Pancreas (tissue), 10 donors: ENCODE measurements at regions not wholly inside any gene's neighbourhood (a gene's known extent, or its start where the extent isn't known, plus 50 kb on each side); places are given as distances from the start of the nearest gene placed in this dataset.
"Not testable (repeated sequence)": the region's sequence is repeated elsewhere in the genome, so short reads cannot be mapped to it uniquely, and the experiment has no call there.

Source experiments
- ATAC-seq, 4 donors: fragments of 200-7000 bp; cut with Tn5 transposase; one replicate each; pipeline versions ENCODE4 v1.8.0 to v1.9.1; 2020; ENCODE audit warnings: mild to moderate bottlenecking in 4 of 4, moderate library complexity in 4 of 4
- DNase-seq, 6 donors: peaks; one replicate each; pipeline ENCODE4 v3.0.0-alpha.2; 2020
- FAIRE-seq: peaks from 2 replicates; lab custom pipeline; 2012; peaks lifted over from hg19 to GRCh38; lab: Jason Lieb, UNC
- H3K27ac ChIP-seq, 4 donors: fragments of 200-600 bp; sonication (generic); 1 replicate in 3 of 4; 2 replicates in 1 of 4; pipeline versions ENCODE4 v1.5.0 to v1.8.0; 2020
- H3K27me3 ChIP-seq, 4 donors: fragments of 200-600 bp; one replicate each; pipeline ENCODE4 v1.8.0; 2021
- H3K36me3 ChIP-seq, 3 donors: fragments of 200-600 bp; sonication (generic) in 1 of 3; one replicate each; pipeline versions ENCODE4 v1.5.0 to v1.8.0; 2020 to 2021
- H3K4me1 ChIP-seq, 3 donors: fragments of 200-600 bp; one replicate each; pipeline ENCODE4 v1.8.0; 2021
- H3K4me3 ChIP-seq, 4 donors: fragments of 200-600 bp; sonication (generic) in 2 of 4; one replicate each; pipeline versions ENCODE4 v1.5.0 to v1.8.0; 2020 to 2021
- H3K9me3 ChIP-seq, 4 donors: fragments of 200-600 bp; one replicate each; pipeline ENCODE4 v1.8.0; 2021
- WGBS, 2 donors: extraction: QIAGEN DNeasy Blood & Tissue Kit; methylation state at CpG; one replicate each; pipeline ENCODE4 v1.1.7; 2013; 5-methylcytosine and 5-hydroxymethylcytosine counted together
- intact Hi-C, 3 donors: fragments of 100-400 bp; cut with DNase I; formaldehyde crosslinking; loops; one replicate each; pipeline versions ENCODE4 v1.11.1 to v1.14.2; 2022
- donor health status: healthy with polysubstance abuse.
- donor health status: DM: no; HTN: no; CAD: no; lungs with moderate emphysema.
- donor health status: DM: no; HTN: no; CAD: no.
- donor health status: control.
- donor health status: control.
- donor health status: Bipolar disorder and iron deficiency.
- donor health status: DM: yes; HTN: yes; CAD: no.
- donor health status: DM: no; HTN: no; CAD: no.
- donor health status: DM: no; HTN: no; CAD: no.
- donor health status: DM: yes; HTN: yes; CAD: no.

DNA sequence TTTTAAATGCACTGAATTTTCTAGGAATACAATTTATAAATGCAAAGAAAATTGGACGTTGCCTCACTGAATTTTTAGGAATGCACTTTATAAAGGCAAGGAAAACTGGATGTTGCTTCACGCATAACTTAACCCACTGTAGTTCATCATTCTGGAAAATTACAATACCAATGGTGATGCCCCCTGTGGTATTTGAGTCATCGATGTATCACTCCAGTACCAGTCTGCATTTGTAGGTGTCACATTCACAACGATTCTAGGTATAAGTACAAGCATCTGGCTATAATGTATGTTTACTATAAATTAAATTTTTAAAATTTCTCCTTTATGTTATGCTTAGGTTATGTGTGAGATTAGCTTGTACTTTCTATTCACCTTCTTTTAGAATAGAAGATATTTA is 320.5 kb downstream of the GOLGA6L6 start:
- 40 to 50% methylated on average over 4 of the region's 4 CpGs for WGBS, 2 donors
- intact Hi-C loops, ATAC-seq, H3K27me3 ChIP-seq, H3K4me3 ChIP-seq, DNase-seq, H3K36me3 ChIP-seq, H3K27ac ChIP-seq, H3K4me1 ChIP-seq, FAIRE-seq, H3K9me3 ChIP-seq: not testable (repeated sequence)

DNA sequence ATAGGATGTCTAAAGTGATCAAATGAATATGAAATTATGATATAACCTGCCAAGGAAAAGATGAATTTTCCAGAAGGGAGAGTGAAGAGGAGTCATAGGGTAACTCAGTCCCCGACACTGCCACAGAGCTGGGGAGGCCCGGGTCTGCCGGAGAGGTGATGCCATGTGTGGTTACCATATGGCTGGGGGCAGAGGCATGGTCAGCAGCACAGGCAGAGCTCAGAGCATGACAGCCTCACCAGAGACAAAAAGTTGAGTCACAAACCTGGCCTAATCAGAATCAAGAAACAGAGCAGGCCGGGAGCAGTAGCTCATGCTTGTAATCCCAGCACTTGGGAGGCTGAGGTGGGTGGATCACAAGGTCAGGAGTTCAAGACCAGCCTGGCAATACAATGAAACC is 322.4 kb downstream of the GOLGA6L6 start:
- ATAC-seq, H3K9me3 ChIP-seq, H3K36me3 ChIP-seq, intact Hi-C loops, H3K4me1 ChIP-seq, H3K27ac ChIP-seq, H3K27me3 ChIP-seq, H3K4me3 ChIP-seq, FAIRE-seq: not testable (repeated sequence)
- 73 to 78% methylated on average over 4 of the region's 4 CpGs for WGBS, 2 donors
- DNase-seq, result peak in 1 of 6 donors; percentile 56

DNA sequence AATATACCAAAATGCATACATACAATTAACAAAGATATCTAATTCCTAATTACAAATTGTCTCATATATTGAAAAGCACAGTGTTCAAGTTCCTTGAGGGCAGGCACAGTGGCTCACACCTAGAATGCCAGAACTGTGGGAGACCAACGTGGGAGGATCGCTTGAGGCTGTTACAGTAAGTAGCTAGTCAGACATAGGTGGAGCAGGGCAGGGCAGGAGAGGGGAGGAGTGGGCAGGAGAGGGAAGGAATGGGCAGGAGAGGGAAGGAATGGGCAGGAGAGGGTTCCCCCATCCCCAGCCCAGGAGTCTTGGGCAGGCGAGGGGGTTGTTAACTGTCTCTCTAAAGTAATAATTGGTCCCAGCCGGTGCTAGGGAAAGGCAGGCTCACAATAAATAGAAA is 325.9 kb downstream of the GOLGA6L6 start:
- H3K36me3 ChIP-seq, H3K27ac ChIP-seq, H3K27me3 ChIP-seq, H3K4me1 ChIP-seq, DNase-seq, intact Hi-C loops, FAIRE-seq, H3K9me3 ChIP-seq, H3K4me3 ChIP-seq, ATAC-seq: not testable (repeated sequence)
- 35 to 44% methylated on average over 4 of the region's 4 CpGs for WGBS, 2 donors

DNA sequence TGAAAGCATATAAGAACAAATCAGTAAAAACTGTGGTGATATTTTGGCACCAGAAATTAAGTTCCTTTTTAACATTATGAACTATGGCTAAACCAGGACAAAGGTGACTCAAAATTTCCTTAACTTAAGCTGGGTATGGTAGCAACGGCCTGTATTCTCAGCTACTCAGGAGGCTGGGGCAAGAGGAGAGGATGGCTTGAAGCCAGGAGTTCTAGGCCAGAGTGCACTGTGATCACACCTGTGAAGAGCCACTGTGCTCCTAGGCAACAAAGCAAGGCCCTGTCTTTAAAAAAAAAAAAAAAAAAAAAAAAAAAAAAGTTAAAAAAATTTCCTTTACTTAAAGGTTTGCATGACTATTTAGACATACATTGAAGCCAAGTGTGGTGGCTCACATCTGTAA is 327.5 kb downstream of the GOLGA6L6 start:
- H3K36me3 ChIP-seq, FAIRE-seq, H3K9me3 ChIP-seq, H3K4me1 ChIP-seq, H3K27ac ChIP-seq, H3K27me3 ChIP-seq, intact Hi-C loops, DNase-seq, H3K4me3 ChIP-seq: not testable (repeated sequence)
- ATAC-seq, result peak in 1 of 4 donors; percentile 39
- 43 to 52% methylated on average over 1 of the region's 1 CpG for WGBS, 2 donors

DNA sequence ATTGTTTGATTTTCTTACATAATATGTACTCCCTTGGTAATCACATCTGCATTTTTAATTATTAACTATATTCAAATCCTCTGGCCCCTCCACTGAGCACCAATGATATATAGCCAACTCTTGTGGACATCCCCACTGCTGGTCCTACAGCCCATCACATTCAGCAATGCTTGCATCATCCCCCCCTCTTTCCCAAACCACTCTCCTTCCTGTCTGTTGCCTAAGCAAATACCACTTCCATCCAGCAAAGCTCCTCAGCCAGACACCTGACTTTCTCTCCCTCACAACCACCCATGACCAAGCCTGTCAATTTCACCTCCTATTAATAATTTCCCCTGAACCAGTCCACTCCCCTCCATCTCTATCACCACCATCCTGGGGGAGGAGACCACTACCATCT is 330.1 kb downstream of the GOLGA6L6 start:
- ATAC-seq, H3K4me1 ChIP-seq, FAIRE-seq, DNase-seq, H3K27me3 ChIP-seq, H3K27ac ChIP-seq, H3K9me3 ChIP-seq, H3K36me3 ChIP-seq, H3K4me3 ChIP-seq, intact Hi-C loops: not testable (repeated sequence)

DNA sequence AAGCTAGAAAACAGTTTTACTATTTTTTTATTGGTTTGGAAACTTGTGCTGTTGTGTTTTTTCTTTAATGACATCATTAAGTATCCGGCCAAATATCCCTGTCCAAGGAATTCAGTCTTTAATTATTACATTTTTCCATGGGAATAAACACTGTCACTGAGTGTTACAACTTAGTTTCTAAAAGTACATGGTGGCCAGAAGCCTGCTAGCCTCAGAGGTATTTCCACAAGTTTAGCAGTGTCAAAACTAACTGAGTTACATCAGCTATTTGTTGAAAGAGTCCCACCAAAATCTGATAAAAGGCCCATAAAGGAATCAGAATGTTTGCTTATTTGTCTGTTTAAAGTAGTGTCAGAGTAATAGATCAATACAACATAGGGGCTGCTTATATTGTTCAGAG is 331.6 kb downstream of the GOLGA6L6 start:
- WGBS, 2 donors, result 33 to 51% methylated on average over 1 of the region's 1 CpG
- H3K9me3 ChIP-seq, intact Hi-C loops, DNase-seq, H3K27ac ChIP-seq, H3K4me1 ChIP-seq, FAIRE-seq, H3K4me3 ChIP-seq, H3K27me3 ChIP-seq, ATAC-seq, H3K36me3 ChIP-seq: not testable (repeated sequence)

DNA sequence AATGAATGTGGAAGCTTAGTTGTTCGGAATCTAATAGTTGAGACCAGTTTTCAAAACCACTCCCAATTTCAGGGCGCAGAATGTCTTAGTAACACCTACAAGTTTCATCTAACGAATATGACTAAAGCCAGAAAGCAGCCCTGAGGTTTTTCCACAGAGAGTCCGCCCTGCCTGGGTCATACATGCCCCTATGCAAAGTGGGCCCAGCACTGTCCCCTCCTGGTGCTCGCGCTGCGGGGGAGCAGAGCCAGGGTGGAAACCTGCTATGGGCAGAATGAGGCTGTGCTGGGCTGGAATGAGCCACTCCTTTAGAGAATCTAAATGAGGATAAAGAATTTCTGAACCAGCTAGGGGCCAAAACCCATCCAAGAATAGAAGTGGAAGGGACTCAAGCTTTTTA is 334.0 kb downstream of the GOLGA6L6 start:
- ATAC-seq, DNase-seq, H3K4me3 ChIP-seq, H3K27me3 ChIP-seq, FAIRE-seq, H3K4me1 ChIP-seq, intact Hi-C loops, H3K9me3 ChIP-seq, H3K36me3 ChIP-seq, H3K27ac ChIP-seq: not testable (repeated sequence)
- WGBS, 2 donors, result 69 to 73% methylated on average over 7 of the region's 7 CpGs

DNA sequence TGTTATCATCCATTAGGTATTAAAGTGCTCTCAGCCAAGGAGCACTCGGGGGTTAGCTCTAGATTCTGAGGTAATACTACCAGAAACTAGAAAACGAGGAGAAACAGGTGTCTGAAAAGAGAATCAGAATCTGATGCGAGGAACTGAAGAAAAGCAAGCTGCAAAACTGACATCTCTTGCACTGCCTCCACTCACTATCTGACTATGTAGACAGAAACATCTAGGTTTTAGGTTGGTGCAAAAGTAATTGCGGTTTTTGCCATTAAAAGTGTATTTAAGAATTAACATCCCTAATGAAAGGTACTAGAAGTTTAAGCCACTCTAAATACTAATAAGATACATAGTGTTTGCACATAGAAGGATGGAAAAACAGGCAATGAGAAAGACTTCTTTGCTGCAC is 334.4 kb downstream of the GOLGA6L6 start:
- H3K27me3 ChIP-seq, intact Hi-C loops, H3K27ac ChIP-seq, DNase-seq, H3K4me1 ChIP-seq, H3K9me3 ChIP-seq, FAIRE-seq, H3K4me3 ChIP-seq, ATAC-seq, H3K36me3 ChIP-seq: not testable (repeated sequence)
- 41 to 47% methylated on average over 3 of the region's 4 CpGs for WGBS, 2 donors

DNA sequence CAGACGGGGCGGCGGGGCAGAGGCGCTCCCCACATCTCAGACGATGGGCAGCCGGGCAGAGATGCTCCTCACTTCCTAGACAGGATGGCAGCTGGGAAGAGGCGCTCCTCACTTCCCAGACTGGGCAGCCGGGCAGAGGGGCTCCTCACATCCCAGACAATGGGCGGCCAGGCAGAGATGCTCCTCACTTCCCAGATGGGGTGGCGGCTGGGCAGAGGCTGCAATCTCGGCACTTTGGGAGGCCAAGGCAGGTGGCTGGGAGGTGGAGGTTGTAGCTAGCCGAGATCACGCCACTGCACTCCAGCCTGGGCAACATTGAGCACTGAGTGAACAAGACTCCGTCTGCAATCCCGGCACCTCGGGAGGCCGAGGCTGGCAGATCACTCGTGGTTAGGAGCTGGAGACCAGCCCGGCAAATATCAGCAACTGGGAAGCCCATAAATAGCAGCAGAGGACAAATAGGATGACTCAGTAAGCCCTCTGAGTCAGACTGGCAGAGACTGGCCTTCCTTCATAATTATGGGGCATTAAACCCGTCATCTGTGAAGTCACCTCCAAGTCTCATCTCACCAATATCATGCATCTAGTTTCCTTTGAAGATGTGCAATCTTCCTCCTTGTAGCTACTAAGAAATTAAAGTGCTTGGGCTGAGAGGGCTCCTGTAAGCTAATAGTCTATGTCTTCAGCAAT is 337.3 kb downstream of the GOLGA6L6 start:
- FAIRE-seq, H3K27me3 ChIP-seq, intact Hi-C loops, ATAC-seq, H3K36me3 ChIP-seq, H3K4me1 ChIP-seq, H3K4me3 ChIP-seq, H3K27ac ChIP-seq, H3K9me3 ChIP-seq: not testable (repeated sequence)
- DNase-seq, result peak in 1 of 6 donors; percentile 39
- 69 to 81% methylated on average over 16 to 18 of the region's 20 CpGs for WGBS, 2 donors

DNA sequence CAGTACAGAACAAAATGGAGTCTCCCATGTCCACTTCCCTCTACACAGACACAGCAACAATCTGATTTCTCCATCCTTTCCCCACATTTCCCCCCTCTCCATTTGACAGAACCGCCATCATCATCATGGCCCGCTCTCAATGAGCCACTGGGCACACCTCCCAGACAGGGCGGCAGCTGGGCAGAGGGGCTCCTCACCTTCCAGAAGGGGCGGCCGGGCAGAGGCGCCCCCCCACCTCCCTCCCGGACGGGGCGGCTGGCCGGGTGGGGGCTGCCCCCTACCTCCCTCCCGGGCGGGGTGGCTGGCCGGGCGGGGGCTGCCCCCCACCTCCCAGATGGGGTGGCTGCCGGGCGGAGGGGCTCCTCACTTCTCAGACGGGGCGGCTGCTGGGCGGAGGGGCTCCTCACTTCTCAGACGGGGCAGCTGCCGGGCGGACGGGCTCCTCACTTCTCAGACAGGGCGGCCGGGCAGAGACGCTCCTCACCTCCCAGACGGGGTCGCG is 337.9 kb downstream of the GOLGA6L6 start:
- not testable (repeated sequence) for ATAC-seq, FAIRE-seq
- peak in 1 of 6 donors; percentile 69 for DNase-seq

More for the DNA sequence above, 337.9 kb downstream of the GOLGA6L6 start:
- 90 to 92% methylated on average over 18 to 29 of the region's 29 CpGs for WGBS, 2 donors
- H3K4me3 ChIP-seq, H3K9me3 ChIP-seq, H3K27me3 ChIP-seq, H3K27ac ChIP-seq, H3K36me3 ChIP-seq, H3K4me1 ChIP-seq, intact Hi-C loops: not testable (repeated sequence)
